GM12874 (cell line): ENCODE measurements at regions not wholly inside any gene's neighbourhood (a gene's known extent, or its start where the extent isn't known, plus 50 kb on each side); places are given as distances from the start of the nearest gene placed in this dataset.

Experiments used
- CTCF ChIP-seq: IDR thresholded peaks from 2 replicates; pipeline ENCODE4 v1.5.1; 2011; ENCODE audit warnings: low read depth, mild to moderate bottlenecking, control low read depth, low read length, moderate library complexity; ENCODE audit not compliant: insufficient read depth

- no peak for TF ChIP-seq CTCF
These were observed 118.0 kb downstream of the OTUD1 start for GRCh38 chr10:23556727-23557440.

GRCh38 chr10:23557777-23558176 is 118.9 kb downstream of the OTUD1 start:
- TF ChIP-seq CTCF, result no peak

- no peak for TF ChIP-seq CTCF
These were observed 119.5 kb downstream of the OTUD1 start for GRCh38 chr10:23558361-23558799.

GRCh38 chr10:23568996-23569395 is 130.1 kb downstream of the OTUD1 start:
- no peak for TF ChIP-seq CTCF

- no peak for TF ChIP-seq CTCF
These were observed 133.0 kb downstream of the OTUD1 start for GRCh38 chr10:23571884-23572283.

GRCh38 chr10:23581906-23582450 is 143.1 kb downstream of the OTUD1 start:
- TF ChIP-seq CTCF, result no peak

GRCh38 chr10:23584396-23584795 is 145.5 kb downstream of the OTUD1 start:
- no peak for TF ChIP-seq CTCF
